ENCODE measurements at regions not wholly inside any gene's neighbourhood (a gene's known extent, or its start where the extent isn't known, plus 50 kb on each side); places are given as distances from the start of the nearest gene placed in this dataset.

- Histone ChIP-seq H3K27ac (no peak overlapping the region), H3K79me2 (ENCODE audit: low read depth) (no peaks in the 10 kb centered on the region), H3K4me1 (replicated peaks; ENCODE audit: insufficient read depth) (no peaks in the 10 kb centered on the region), H3K4me3 (no peak overlapping the region), H3K36me3 (ENCODE audit: low read depth) (no peaks in the 10 kb centered on the region), H3K4me2 (no peak overlapping the region), H3F3A (ENCODE audit: insufficient read depth, low read depth) (no peaks in the 10 kb centered on the region), H3K27me3 (ENCODE audit: insufficient read depth, low read depth) (no peaks in the 10 kb centered on the region), H4K20me1 (ENCODE audit: insufficient read depth) (no peaks in the 10 kb centered on the region), H3K9me2 (ENCODE audit: insufficient read depth) (no peaks in the 10 kb centered on the region), H3K9me3 (ENCODE audit: insufficient read depth, low read depth) (no peaks in the 10 kb centered on the region), H2AFZ (no peak overlapping the region)
- BruUV-seq (replicated peaks): no TSS peak
- DNase-seq: no peak
- CTCF ChIA-PET: no interaction called here
- TF ChIP-seq, protein P1, sequence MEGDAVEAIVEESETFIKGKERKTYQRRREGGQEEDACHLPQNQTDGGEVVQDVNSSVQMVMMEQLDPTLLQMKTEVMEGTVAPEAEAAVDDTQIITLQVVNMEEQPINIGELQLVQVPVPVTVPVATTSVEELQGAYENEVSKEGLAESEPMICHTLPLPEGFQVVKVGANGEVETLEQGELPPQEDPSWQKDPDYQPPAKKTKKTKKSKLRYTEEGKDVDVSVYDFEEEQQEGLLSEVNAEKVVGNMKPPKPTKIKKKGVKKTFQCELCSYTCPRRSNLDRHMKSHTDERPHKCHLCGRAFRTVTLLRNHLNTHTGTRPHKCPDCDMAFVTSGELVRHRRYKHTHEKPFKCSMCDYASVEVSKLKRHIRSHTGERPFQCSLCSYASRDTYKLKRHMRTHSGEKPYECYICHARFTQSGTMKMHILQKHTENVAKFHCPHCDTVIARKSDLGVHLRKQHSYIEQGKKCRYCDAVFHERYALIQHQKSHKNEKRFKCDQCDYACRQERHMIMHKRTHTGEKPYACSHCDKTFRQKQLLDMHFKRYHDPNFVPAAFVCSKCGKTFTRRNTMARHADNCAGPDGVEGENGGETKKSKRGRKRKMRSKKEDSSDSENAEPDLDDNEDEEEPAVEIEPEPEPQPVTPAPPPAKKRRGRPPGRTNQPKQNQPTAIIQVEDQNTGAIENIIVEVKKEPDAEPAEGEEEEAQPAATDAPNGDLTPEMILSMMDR (conservative IDR thresholded peaks at IDR 0.05): no peak
- TF ChIP-seq EZH2 (IDR thresholded peaks at IDR 0.05; ENCODE audit: low read depth): no peak
- POLR2A ChIA-PET (ENCODE audit: unreplicated experiment): no interaction called here
- intact Hi-C loops (cut with micrococcal nuclease; ENCODE audit: unreplicated experiment): no loop called here
Measured at GRCh38 chr2:59871830-59872229, 681.6 kb downstream of the BCL11A start.

- no peaks in the 10 kb centered on the region for H3K4me1 ChIP-seq (replicated peaks; ENCODE audit: insufficient read depth)
- H3K9me3 ChIP-seq (ENCODE audit: insufficient read depth, low read depth): no peaks in the 10 kb centered on the region
- H2AFZ ChIP-seq: no peak overlapping the region
- no peaks in the 10 kb centered on the region for H3K36me3 ChIP-seq (ENCODE audit: low read depth)
- no peak overlapping the region for H3K27ac ChIP-seq
- no peak for DNase-seq
- CTCF ChIA-PET: no interaction called here
- no peaks in the 10 kb centered on the region for H3K9me2 ChIP-seq (ENCODE audit: insufficient read depth)
- H3F3A ChIP-seq (ENCODE audit: insufficient read depth, low read depth): no peaks in the 10 kb centered on the region
- H4K20me1 ChIP-seq (ENCODE audit: insufficient read depth): no peaks in the 10 kb centered on the region
- no peak overlapping the region for H3K4me3 ChIP-seq
- intact Hi-C loops (cut with micrococcal nuclease; ENCODE audit: unreplicated experiment): no loop called here
- POLR2A ChIA-PET (ENCODE audit: unreplicated experiment): interaction anchor here (0.6 kb wide), 1 partner anchor 87 kb away, joined by 4 read pairs; no protein-coding TSS in a partner anchor
- BruUV-seq (replicated peaks): no TSS peak
- no peak overlapping the region for H3K4me2 ChIP-seq
- H3K79me2 ChIP-seq (ENCODE audit: low read depth): no peaks in the 10 kb centered on the region
- TF ChIP-seq, protein P1 (conservative IDR thresholded peaks at IDR 0.05): no peak
- no peak for TF ChIP-seq EZH2 (IDR thresholded peaks at IDR 0.05; ENCODE audit: low read depth)
- no peaks in the 10 kb centered on the region for H3K27me3 ChIP-seq (ENCODE audit: insufficient read depth, low read depth)
Measured at GRCh38 chr2:59868981-59869380, 684.5 kb downstream of the BCL11A start.

- H4K20me1 ChIP-seq (ENCODE audit: insufficient read depth): no peaks in the 10 kb centered on the region
- no peaks in the 10 kb centered on the region for H3K9me3 ChIP-seq (ENCODE audit: insufficient read depth, low read depth)
- no peaks in the 10 kb centered on the region for H3K27me3 ChIP-seq (ENCODE audit: insufficient read depth, low read depth)
- no TSS peak for BruUV-seq (replicated peaks)
- no peaks in the 10 kb centered on the region for H3K36me3 ChIP-seq (ENCODE audit: low read depth)
- H3K9me2 ChIP-seq (ENCODE audit: insufficient read depth): no peaks in the 10 kb centered on the region
- no peaks in the 10 kb centered on the region for H3F3A ChIP-seq (ENCODE audit: insufficient read depth, low read depth)
- no peak overlapping the region for H2AFZ ChIP-seq
- intact Hi-C loops (cut with micrococcal nuclease; ENCODE audit: unreplicated experiment): no loop called here
- CTCF ChIA-PET: no interaction called here
- H3K4me3 ChIP-seq: no peak overlapping the region
- H3K27ac ChIP-seq: no peak overlapping the region
- POLR2A ChIA-PET (ENCODE audit: unreplicated experiment): no interaction called here
- TF ChIP-seq, protein P1 (conservative IDR thresholded peaks at IDR 0.05): no peak
- no peak for TF ChIP-seq EZH2 (IDR thresholded peaks at IDR 0.05; ENCODE audit: low read depth)
- DNase-seq: no peak
- H3K79me2 ChIP-seq (ENCODE audit: low read depth): no peaks in the 10 kb centered on the region
- no peaks in the 10 kb centered on the region for H3K4me1 ChIP-seq (replicated peaks; ENCODE audit: insufficient read depth)
- H3K4me2 ChIP-seq: no peak overlapping the region
Measured at GRCh38 chr2:59866436-59866835, 687.0 kb downstream of the BCL11A start.

Data from PC-9 (cell line).